ENCODE measurements at regions not wholly inside any gene's neighbourhood (a gene's known extent, or its start where the extent isn't known, plus 50 kb on each side); places are given as distances from the start of the nearest gene placed in this dataset.

DNA sequence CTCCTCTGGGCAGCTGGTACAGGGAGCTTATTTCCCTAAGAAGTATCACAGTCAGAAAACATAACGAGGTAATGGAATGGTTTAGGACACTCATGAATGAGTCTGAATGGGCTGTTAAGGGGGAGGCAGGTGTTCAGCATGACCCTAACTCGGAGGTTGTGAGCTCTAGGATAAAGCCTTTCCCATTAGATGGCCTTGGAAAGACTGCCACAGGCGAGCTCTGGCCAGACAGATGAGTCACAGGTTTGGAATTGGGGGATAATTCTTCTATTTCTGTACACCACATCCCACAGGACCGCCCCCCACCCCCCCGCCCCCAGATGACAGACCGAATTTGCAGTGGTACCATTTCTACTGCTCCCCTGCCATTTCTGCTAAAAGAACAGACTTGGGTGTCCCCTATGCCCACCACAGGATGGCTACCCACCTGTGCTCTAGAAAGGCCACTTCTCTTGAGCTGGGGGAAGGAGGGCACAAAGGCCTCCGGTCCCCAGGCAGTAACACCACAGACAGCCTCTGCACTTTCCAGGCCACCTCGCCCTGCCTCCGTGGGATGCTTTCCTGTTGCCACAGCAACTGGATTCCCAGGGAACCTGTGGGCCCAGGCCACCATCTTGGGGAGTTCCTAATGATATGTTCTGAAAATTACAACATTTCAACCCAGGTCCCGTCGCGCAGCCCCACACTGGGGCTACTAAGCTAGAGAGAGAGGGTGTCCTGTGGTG lies 76.7 kb downstream of the TRIM29 start:
- Histone ChIP-seq H3K9me3 (no peaks in the 10 kb centered on the region), H3K36me3 (ENCODE audit: control insufficient read depth, insufficient read depth, low read length) (no peaks in the 10 kb centered on the region), H3K4me3 (ENCODE audit: low read depth, low read length) (no peak overlapping the region), H3K27me3 (replicated peaks; ENCODE audit: control insufficient read depth, insufficient read depth, low read length) (no peaks in the 10 kb centered on the region; the same call in 1 of the 2 replicates), H3K4me1 (no peaks in the 10 kb centered on the region; the same call in 1 of the 2 replicates)
- POLR2A ChIA-PET = no interaction called here
- peaks cover 9% of the 10 kb centered on the region for H3K27me3 Mint-ChIP-seq (ENCODE audit: insufficient read depth, unreplicated experiment)
- TF ChIP-seq, protein P1, sequence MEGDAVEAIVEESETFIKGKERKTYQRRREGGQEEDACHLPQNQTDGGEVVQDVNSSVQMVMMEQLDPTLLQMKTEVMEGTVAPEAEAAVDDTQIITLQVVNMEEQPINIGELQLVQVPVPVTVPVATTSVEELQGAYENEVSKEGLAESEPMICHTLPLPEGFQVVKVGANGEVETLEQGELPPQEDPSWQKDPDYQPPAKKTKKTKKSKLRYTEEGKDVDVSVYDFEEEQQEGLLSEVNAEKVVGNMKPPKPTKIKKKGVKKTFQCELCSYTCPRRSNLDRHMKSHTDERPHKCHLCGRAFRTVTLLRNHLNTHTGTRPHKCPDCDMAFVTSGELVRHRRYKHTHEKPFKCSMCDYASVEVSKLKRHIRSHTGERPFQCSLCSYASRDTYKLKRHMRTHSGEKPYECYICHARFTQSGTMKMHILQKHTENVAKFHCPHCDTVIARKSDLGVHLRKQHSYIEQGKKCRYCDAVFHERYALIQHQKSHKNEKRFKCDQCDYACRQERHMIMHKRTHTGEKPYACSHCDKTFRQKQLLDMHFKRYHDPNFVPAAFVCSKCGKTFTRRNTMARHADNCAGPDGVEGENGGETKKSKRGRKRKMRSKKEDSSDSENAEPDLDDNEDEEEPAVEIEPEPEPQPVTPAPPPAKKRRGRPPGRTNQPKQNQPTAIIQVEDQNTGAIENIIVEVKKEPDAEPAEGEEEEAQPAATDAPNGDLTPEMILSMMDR (IDR thresholded peaks at IDR 0.05; ENCODE audit: insufficient read depth in 1 of 2, low read depth in 1 of 2, low read length in 1 of 2, severe bottlenecking in 1 of 2, unreplicated experiment in 1 of 2) = no peak
- no peaks in the 10 kb centered on the region for H3K9me3 Mint-ChIP-seq (ENCODE audit: unreplicated experiment)
- no peak overlapping the region for H3K4me3 Mint-ChIP-seq (ENCODE audit: unreplicated experiment)
- no peaks in the 10 kb centered on the region for H3K36me3 Mint-ChIP-seq (ENCODE audit: insufficient read depth, unreplicated experiment)
- H3K4me1 Mint-ChIP-seq (ENCODE audit: low read depth, unreplicated experiment) = peaks cover 9% of the 10 kb centered on the region
- BruUV-seq (replicated peaks) = no TSS peak
- no peak for DNase-seq
- CTCF ChIA-PET = interaction anchor here (1.4 kb wide), 1 partner anchor 107 kb away, joined by 3 read pairs; no protein-coding TSS in a partner anchor
- intact Hi-C loops (cut with micrococcal nuclease; ENCODE audit: unreplicated experiment) = no loop called here
- no peak overlapping the region for H3K27ac Mint-ChIP-seq (ENCODE audit: unreplicated experiment)

DNA sequence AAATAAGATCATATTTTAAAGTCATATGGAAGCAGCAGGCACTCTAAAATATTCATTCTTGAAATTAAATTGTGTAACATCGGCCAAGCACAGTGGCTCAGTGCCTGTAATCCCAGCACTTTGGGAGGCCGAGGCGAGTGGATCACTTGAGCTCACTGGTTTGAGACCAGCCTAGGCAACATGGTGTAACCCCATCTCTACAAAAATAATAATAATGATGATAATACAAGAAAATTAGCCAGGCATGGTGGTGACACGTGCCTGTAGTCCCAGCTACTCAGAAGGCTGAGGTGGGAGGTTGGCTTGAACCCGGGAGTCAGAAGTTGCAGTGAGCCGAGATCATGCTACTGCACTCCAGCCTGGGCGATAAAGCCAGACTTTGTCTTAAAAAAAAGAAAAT lies 77.4 kb downstream of the TRIM29 start:
- Histone ChIP-seq H3K9me3 (no peaks in the 10 kb centered on the region), H3K36me3 (ENCODE audit: control insufficient read depth, insufficient read depth, low read length) (no peaks in the 10 kb centered on the region), H3K27me3 (replicated peaks; ENCODE audit: control insufficient read depth, insufficient read depth, low read length) (no peaks in the 10 kb centered on the region; the same call in 1 of the 2 replicates), H3K4me1 (no peaks in the 10 kb centered on the region; the same call in 1 of the 2 replicates), H3K4me3 (ENCODE audit: low read depth, low read length) (no peak overlapping the region)
- intact Hi-C loops (cut with micrococcal nuclease; ENCODE audit: unreplicated experiment) = no loop called here
- Mint-ChIP-seq H3K27me3 (ENCODE audit: insufficient read depth, unreplicated experiment) (peaks cover 7% of the 10 kb centered on the region), H3K4me1 (ENCODE audit: low read depth, unreplicated experiment) (peaks cover 16% of the 10 kb centered on the region), H3K27ac (ENCODE audit: unreplicated experiment) (no peak overlapping the region), H3K9me3 (ENCODE audit: unreplicated experiment) (no peaks in the 10 kb centered on the region), H3K36me3 (ENCODE audit: insufficient read depth, unreplicated experiment) (no peaks in the 10 kb centered on the region), H3K4me3 (ENCODE audit: unreplicated experiment) (no peak overlapping the region)
- BruUV-seq (replicated peaks) = no TSS peak
- DNase-seq = no peak
- ChIA-PET POLR2A (no interaction called here), CTCF (no interaction called here)
- TF ChIP-seq, protein P1 (IDR thresholded peaks at IDR 0.05; ENCODE audit: insufficient read depth in 1 of 2, low read depth in 1 of 2, low read length in 1 of 2, severe bottlenecking in 1 of 2, unreplicated experiment in 1 of 2) = no peak

DNA sequence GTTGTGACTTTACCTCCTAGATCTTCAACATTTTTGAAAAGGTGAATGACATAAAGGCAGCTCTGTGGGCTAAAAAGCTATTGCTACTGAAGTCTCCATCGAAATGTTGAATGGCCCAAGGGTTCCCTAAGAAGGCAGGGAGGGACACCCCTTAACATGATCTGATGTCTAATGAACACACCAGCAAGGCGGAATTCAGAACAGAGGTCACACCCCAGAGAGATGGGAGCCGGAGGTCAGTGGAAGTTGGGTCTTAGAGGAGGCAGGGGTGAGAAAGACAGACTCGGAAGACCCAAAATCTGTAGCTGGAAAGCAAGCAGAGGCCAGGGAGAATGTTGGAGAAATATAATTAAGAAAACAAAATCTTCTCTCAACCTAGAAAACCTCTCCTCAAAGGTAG lies 79.0 kb downstream of the TRIM29 start:
- H3K4me1 Mint-ChIP-seq (ENCODE audit: low read depth, unreplicated experiment) = peaks cover 20% of the 10 kb centered on the region
- intact Hi-C loops (cut with micrococcal nuclease; ENCODE audit: unreplicated experiment) = no loop called here
- H3K4me3 Mint-ChIP-seq (ENCODE audit: unreplicated experiment) = no peak overlapping the region
- no peaks in the 10 kb centered on the region for H3K36me3 ChIP-seq (ENCODE audit: control insufficient read depth, insufficient read depth, low read length)
- DNase-seq = no peak
- no peak overlapping the region for H3K27ac Mint-ChIP-seq (ENCODE audit: unreplicated experiment)
- ChIA-PET CTCF (no interaction called here), POLR2A (no interaction called here)
- no peak overlapping the region for H3K4me3 ChIP-seq (ENCODE audit: low read depth, low read length)
- TF ChIP-seq, protein P1 (IDR thresholded peaks at IDR 0.05; ENCODE audit: insufficient read depth in 1 of 2, low read depth in 1 of 2, low read length in 1 of 2, severe bottlenecking in 1 of 2, unreplicated experiment in 1 of 2) = no peak
- no peaks in the 10 kb centered on the region; the same call in 1 of the 2 replicates for H3K4me1 ChIP-seq
- peaks cover 3% of the 10 kb centered on the region for H3K27me3 Mint-ChIP-seq (ENCODE audit: insufficient read depth, unreplicated experiment)
- BruUV-seq (replicated peaks) = no TSS peak
- H3K9me3 ChIP-seq = no peaks in the 10 kb centered on the region
- H3K36me3 Mint-ChIP-seq (ENCODE audit: insufficient read depth, unreplicated experiment) = no peaks in the 10 kb centered on the region
- H3K9me3 Mint-ChIP-seq (ENCODE audit: unreplicated experiment) = no peaks in the 10 kb centered on the region
- no peaks in the 10 kb centered on the region for H3K27me3 ChIP-seq (replicated peaks; ENCODE audit: control insufficient read depth, insufficient read depth, low read length)

All from Caco-2 (cell line).